ENCODE measurements at regions not wholly inside any gene's neighbourhood (a gene's known extent, or its start where the extent isn't known, plus 50 kb on each side); places are given as distances from the start of the nearest gene placed in this dataset.

- TF ChIP-seq CTCF (IDR thresholded peaks at IDR 0.05; ENCODE audit: insufficient read depth, low read depth, low read length) (no peak), EZH2 (IDR thresholded peaks at IDR 0.05; ENCODE audit: insufficient read depth, low read length) (no peak)
Observed at GRCh38 chr3:162183440-162183839, 686.8 kb downstream of the OTOL1 start.
